SK-N-SH treated with all-trans-retinoic acid at 6 μM for 48 hours (cell line): ENCODE measurements at regions not wholly inside any gene's neighbourhood (a gene's known extent, or its start where the extent isn't known, plus 50 kb on each side); places are given as distances from the start of the nearest gene placed in this dataset.

ENCODE experiments used
- ESRRG ChIP-seq: fragments of 250-450 bp; sonication (Bioruptor Pico); IDR thresholded peaks from 2 replicates; pipeline ENCODE4 v1.6.1; 2021; ENCODE audit warnings: mild to moderate bottlenecking
- GLIS3 ChIP-seq: fragments of 250-450 bp; sonication (Bioruptor Pico); IDR thresholded peaks from 2 replicates; pipeline ENCODE4 v1.5.0; 2020; ENCODE audit warnings: mild to moderate bottlenecking, moderate library complexity
- RARB ChIP-seq: fragments of 250-450 bp; sonication (Bioruptor Pico); IDR thresholded peaks from 2 replicates; pipeline ENCODE4 v1.8.0; 2021; ENCODE audit warnings: mild to moderate bottlenecking, moderate library complexity
- TCF4 ChIP-seq: fragments of 250-450 bp; sonication (Bioruptor Pico); IDR thresholded peaks from 2 replicates; pipeline ENCODE4 v1.8.0; 2021; ENCODE audit warnings: mild to moderate bottlenecking, moderate library complexity, borderline replicate concordance
- ZC3H10 ChIP-seq: fragments of 250-450 bp; sonication (Bioruptor Pico); IDR thresholded peaks from 2 replicates; pipeline ENCODE4 v1.5.1; 2021; ENCODE audit warnings: mild to moderate bottlenecking, moderate library complexity
- ZFP3 ChIP-seq: fragments of 250-450 bp; sonication (Bioruptor Pico); IDR thresholded peaks from 2 replicates; pipeline ENCODE4 v1.5.0; 2020; ENCODE audit warnings: mild to moderate bottlenecking, moderate library complexity
- ZFP30 ChIP-seq: fragments of 450-650 bp; formaldehyde crosslinking; IDR thresholded peaks from 2 replicates; pipeline ENCODE4 v1.5.0; 2022; ENCODE audit warnings: mild to moderate bottlenecking, moderate library complexity
- ZNF70 ChIP-seq: fragments of 450-650 bp; formaldehyde crosslinking; IDR thresholded peaks from 2 replicates; pipeline ENCODE4 v1.5.0; 2020; ENCODE audit warnings: mild to moderate bottlenecking, moderate library complexity
- ZNF8 ChIP-seq: fragments of 450-650 bp; formaldehyde crosslinking; IDR thresholded peaks from 2 replicates; pipeline ENCODE4 v1.5.0; 2020; ENCODE audit warnings: mild to moderate bottlenecking, moderate library complexity
- TF ChIP-seq, protein P1 (sequence below): fragments of 250-450 bp; sonication (Bioruptor Pico); IDR thresholded peaks from 2 replicates; pipeline ENCODE4 v1.8.0; 2020; ENCODE audit warnings: mild to moderate bottlenecking, moderate library complexity, borderline replicate concordance
- TF ChIP-seq, protein P2 (sequence below): fragments of 250-450 bp; sonication (Bioruptor Pico); IDR thresholded peaks from 2 replicates; pipeline ENCODE4 v1.5.1; 2020; ENCODE audit warnings: low read depth, mild to moderate bottlenecking, moderate library complexity

DNA sequence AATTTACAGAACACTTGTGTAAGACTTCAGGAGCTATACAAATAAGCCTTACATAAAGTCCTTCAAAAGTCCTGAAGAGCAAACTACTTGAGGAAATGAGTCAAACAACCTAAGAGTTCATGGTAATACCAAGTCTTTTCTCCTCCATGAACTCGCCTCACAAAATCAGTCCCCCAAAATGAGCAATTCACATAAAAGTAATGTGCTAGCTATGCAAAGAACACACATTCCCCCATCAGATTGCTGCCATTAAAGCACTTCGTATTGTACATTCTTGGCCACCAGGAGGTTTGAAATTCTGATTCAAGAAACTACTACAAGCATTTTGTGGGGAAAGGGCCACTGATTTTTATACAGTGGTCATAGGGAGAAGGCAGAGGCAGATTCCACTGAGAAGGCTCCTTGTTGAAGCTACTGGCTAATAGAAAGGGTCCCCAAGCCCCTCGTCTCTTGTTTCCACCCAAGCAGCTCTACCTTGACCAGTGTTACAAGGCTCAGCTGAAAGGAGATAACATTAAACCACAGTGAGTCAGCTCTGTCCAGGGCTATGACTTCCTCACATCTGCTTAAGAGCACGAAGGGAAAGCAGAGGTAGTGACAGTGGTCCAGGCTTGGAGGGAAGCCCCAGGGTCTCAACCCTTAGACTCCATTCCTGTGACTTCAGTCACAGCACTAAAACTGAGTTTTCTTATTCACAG, 115.2 kb upstream of the CDK1 start:
- TF ChIP-seq, protein P1, sequence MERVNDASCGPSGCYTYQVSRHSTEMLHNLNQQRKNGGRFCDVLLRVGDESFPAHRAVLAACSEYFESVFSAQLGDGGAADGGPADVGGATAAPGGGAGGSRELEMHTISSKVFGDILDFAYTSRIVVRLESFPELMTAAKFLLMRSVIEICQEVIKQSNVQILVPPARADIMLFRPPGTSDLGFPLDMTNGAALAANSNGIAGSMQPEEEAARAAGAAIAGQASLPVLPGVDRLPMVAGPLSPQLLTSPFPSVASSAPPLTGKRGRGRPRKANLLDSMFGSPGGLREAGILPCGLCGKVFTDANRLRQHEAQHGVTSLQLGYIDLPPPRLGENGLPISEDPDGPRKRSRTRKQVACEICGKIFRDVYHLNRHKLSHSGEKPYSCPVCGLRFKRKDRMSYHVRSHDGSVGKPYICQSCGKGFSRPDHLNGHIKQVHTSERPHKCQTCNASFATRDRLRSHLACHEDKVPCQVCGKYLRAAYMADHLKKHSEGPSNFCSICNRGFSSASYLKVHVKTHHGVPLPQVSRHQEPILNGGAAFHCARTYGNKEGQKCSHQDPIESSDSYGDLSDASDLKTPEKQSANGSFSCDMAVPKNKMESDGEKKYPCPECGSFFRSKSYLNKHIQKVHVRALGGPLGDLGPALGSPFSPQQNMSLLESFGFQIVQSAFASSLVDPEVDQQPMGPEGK (CRISPR knock-in tag) = no peak
- no peak for TF ChIP-seq ZNF8 (CRISPR knock-in tag)
- TF ChIP-seq ESRRG (CRISPR knock-in tag) = no peak
- TF ChIP-seq RARB = no peak
- TF ChIP-seq ZFP3 (CRISPR knock-in tag) = no peak
- TF ChIP-seq, protein P2, sequence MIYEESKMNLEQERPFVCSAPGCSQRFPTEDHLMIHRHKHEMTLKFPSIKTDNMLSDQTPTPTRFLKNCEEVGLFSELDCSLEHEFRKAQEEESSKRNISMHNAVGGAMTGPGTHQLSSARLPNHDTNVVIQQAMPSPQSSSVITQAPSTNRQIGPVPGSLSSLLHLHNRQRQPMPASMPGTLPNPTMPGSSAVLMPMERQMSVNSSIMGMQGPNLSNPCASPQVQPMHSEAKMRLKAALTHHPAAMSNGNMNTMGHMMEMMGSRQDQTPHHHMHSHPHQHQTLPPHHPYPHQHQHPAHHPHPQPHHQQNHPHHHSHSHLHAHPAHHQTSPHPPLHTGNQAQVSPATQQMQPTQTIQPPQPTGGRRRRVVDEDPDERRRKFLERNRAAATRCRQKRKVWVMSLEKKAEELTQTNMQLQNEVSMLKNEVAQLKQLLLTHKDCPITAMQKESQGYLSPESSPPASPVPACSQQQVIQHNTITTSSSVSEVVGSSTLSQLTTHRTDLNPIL (CRISPR knock-in tag) = no peak
- TF ChIP-seq ZFP30 (CRISPR knock-in tag) = no peak
- no peak for TF ChIP-seq GLIS3
- TF ChIP-seq ZNF70 = no peak
- no peak for TF ChIP-seq ZC3H10
- TF ChIP-seq TCF4 (CRISPR knock-in tag) = no peak
